ENCODE measurements at regions not wholly inside any gene's neighbourhood (a gene's known extent, or its start where the extent isn't known, plus 50 kb on each side); places are given as distances from the start of the nearest gene placed in this dataset.
"Not testable (repeated sequence)": the region's sequence is repeated elsewhere in the genome, so short reads cannot be mapped to it uniquely, and the experiment has no call there.

DNA sequence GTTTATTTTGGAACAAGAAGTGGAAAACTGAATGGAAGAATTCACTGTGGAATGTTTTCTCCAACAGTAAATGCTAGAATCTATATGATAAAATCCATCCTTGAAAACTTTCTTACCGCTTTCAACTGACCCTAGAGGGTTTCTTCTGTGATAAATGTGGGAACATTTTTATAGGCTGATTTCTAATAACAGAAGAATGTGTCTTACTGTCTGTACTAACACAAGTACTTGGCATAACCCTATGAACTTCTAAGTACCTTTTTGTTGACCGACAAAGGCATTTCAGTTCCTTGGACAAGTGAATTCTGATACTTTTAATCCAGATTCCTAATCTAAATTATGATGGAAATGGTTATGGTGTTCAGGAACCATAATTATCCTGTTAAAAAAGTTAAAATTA lies 1109.7 kb upstream of the FLRT2 start:
- DNase-seq: no peak

DNA sequence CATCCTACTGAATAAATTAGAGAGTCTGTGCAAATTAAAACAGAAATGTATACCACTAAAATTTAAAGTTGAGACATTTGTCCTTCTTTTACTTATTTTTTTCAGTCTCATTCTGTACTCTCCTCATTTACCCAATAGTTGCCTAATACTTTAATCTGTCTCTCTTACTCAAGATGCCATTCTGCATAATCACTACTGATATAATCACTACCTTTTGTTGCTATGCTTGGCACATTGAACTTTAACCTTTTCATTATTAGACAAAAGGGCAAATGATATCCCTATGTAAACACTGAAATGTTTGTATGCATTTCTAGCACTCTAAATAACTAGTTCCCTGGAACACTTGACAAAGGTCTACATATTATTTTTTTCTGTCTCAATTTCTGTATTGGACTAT lies 1108.3 kb upstream of the FLRT2 start:
- DNase-seq: no peak

DNA sequence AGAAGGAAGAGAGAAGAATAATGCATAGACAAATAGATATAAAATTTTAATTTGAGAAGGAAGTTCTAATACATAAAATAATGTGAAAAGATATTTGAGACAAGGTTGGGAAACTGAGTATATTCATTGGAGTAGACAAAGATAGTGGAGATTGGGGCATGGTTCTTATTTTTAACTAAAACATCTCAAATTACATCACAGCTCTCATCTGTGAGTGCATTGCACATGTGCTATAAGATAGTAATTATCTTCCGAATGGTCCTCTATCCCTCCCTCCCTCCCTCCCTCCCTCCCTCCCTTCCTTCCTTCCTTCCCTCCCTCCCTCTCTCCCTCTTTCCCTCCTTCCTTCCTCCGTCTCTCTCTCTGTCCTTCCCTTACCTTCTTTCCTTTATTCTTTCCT lies 1104.0 kb upstream of the FLRT2 start:
- DNase-seq: no peak

DNA sequence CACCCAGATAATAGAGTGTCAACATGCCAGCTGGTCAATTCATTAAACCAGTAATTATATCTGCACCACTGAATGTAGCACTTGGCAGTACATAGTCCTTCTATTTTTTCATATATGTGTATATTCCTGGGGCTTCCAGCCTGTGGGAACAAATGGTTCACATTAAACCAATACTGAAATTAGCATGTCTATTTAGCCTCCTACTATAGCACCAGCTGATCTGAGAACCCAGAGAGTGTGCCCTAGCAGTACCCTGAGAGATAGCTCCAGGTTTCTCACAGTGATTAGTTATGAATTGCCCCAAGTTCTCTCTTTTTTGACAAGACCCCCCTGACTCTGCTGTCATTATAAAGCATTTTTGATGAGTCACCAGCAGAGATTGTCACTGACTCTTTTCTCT lies 1097.3 kb upstream of the FLRT2 start:
- DNase-seq: no peak

DNA sequence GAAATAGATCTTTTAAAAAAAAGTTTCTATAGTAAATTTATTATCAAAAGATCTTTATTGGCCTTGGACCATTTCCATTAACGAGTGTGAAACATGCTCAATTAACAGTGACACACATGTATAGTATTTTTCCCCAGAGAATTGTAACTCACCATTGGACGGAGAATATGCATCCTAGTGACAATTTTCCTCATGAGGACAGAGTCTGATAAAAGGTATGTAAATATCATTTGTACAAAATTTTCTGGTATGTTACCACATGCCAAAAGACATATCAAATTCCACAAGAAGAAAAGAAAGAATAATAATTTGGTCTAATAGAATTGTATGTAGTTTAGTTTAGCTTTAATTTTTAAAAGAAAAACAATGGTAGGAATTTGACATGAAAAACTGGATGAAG lies 1096.0 kb upstream of the FLRT2 start:
- no peak for DNase-seq

DNA sequence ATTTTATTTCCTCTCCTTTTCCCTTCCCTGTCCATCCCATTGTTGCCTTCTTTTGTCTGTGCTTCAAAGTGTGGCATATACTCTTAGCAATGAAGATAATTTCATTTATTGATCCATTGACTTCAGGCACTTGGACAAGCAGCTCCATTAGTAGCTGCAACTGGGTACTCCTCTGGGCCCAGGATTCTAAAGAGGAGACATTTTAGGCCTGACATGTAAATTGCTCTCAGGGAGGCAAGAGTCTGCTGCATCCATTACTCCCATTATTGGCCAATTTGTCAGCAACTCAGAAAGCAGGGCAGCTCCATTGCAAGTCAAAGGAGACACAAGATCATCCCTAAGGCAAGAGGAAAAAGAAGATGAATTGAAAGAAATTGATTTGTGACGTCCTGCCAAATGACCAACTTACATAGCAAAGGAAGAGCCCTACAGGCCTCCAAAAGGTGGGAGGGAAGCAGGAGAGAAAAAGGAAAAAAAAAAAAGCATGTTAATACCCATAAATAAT lies 1094.1 kb upstream of the FLRT2 start:
- DNase-seq: no peak

DNA sequence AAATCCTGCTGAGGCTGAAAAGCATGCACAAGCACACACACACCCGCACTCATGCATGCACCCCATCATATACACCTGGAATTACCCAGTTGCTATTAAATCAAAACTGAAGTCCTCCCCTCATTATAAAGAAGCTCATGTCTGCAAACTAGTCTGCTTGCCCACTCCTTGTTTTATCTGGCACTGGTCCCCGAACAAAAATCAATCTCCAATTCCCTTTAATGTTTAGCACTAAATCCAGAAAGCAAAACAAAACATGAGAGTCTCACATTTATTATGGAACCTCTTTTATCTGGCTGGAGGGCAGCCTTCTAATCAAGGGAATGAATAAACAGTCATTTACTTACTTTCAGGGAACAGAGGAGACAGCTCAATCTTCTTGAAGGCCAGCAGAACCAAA lies 1093.4 kb upstream of the FLRT2 start:
- DNase-seq: no peak

DNA sequence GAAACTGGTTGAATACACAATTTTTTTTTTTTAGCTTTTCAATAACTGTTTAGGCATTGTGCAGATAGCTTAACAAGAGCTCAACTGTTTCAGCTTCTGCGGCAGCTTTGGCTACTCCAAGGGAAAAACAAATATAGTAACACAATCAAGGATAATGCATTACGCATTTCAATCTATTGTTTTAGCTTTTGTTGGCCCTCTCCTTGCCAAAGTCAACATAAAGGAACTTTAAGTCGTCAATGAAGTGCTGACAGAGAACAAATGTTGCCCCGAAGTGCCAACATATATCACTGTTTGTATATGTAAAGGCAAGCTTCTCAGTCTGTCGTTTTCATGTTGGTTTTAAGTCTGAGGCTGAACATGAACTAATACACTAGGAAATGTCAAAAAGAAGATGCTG lies 1087.4 kb upstream of the FLRT2 start:
- no peak for DNase-seq

DNA sequence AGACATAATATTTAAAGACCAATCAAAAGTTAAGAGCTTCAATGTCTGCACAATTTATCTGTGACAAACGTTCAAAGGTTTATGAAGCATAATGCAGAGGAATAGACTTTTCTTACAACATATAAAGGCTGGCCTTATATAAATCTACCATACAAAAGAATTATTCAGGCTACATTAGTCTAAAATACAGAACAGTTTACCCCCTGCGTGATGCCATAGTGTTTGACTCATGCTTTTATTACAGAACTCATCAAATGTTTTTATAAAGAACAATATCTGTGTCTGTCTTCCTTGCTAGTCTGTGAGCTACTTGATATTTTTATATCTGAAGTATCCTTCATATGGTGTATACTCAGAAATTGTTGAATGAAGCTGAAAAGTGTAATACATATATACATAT lies 1084.5 kb upstream of the FLRT2 start:
- no peak for DNase-seq

DNA sequence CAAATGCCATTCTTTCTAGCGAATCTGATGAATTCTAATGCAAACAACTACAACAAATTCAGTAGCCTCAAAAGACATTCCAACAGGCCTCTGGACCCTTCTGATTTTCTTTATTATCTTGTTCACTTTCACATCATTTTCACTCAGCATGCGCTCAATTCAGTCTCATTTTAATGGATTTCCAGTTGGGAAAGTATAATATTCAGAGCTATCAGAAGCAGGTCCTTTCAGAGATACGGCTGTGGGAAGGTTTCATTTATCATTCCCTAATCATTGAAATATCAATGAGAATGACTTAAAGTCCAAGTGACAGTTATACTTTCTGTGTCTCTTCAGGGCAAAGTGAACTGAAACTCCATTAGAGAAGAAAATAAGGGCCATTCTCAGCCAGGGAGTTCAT lies 1083.7 kb upstream of the FLRT2 start:
- no peak for DNase-seq

DNA sequence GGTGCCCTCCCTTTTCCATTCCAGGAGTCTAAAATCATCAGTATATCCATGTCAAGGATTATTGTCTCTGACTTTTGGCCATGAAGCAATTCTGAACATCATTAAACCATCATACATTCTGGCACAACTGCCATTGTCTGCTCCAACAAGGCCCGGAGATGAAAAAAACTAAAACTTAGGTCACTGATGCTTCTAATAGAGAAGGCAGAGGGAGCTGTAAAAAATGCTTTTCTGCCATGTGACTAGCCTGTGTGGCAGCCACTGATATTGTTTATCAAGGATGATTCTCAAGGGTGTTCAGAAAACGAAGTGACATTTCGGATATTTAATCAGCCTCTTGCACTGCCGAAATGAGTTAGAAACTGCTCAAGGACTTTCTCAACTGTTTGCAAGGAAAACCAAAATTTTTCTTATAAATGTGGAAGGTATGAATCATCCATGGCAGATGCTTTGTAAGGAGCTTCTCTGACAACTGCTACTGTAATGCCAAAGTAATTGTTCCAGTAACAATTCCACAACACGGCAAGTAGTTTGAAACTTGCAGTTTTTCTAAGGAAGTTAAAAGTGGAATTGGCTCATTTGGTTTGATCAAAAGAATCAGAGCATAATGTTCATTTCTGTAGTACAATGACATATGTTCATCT lies 1076.5 kb upstream of the FLRT2 start:
- no peak for DNase-seq

DNA sequence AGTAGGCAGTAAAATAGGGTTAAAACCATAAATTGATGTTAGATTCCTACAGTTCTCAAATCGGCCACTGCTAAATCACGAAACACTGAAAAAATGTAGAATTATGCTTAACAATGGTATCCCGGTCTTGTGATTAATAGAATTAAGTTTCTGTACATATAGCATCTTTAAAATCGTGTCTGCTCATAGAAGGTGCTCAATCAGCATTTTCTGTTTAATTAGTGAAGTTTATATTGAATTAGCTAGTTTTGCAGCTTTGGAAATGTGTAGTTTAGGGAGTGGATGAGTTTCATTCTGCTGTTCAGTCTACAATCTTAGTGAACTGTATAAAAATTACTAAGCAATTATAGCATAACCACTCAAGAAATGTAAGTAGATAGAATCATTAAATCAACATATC lies 1075.8 kb upstream of the FLRT2 start:
- DNase-seq: no peak

DNA sequence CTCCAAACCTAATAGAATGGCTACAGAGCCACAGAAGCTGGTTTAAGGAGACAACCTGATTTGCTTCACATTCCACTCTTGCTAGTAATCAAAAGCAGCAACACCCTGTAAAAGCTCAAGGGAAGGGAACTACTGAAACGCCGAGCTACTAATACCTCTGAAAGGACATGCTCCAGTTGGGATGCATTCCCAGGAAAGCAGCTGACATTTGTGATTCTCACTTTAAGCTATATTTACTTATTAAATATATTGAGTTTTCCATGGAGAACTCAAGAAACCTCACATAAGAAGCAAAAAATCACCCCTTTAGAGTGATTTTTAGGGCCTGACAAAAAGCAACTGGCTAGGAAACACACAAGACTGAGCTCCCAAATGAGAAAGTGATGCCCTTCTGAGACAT lies 1073.0 kb upstream of the FLRT2 start:
- no peak for DNase-seq

DNA sequence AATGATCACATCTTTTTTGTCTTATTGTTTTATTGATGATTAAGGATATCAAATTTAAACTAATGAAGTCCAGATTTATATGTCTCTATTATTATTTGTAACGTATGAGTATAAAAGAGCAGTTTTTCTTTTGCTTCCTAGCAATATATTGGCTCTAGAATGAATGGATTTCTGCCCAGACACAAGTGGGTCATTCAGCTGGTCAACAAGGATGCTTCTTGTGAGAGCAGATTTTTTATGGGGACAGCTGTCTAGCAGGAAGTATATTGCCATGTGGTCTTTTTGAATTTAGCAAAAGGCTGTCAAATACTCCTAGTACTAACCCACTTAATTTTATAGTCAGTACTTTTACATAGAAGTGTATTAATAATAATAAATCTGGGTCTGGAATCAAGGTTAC lies 1071.1 kb upstream of the FLRT2 start:
- DNase-seq: no peak

DNA sequence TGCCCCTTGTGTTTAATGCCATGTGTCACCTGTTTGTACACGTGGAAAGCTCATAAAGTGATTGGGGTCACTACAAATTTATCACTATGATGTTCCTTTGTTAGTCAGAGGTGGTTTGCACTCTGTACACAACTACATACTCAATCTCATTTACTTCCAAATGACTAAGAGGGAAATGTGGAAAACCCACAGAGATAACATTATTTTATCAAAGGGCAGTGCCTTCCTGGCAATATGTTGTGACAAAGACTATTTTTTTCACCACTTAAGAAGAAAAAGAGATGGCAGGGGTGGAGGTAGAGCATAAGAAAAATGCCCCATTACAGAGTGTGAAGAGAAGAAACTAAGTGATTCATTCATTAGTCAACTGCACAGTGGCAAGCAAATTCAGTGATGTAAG lies 1064.1 kb upstream of the FLRT2 start:
- DNase-seq: no peak

DNA sequence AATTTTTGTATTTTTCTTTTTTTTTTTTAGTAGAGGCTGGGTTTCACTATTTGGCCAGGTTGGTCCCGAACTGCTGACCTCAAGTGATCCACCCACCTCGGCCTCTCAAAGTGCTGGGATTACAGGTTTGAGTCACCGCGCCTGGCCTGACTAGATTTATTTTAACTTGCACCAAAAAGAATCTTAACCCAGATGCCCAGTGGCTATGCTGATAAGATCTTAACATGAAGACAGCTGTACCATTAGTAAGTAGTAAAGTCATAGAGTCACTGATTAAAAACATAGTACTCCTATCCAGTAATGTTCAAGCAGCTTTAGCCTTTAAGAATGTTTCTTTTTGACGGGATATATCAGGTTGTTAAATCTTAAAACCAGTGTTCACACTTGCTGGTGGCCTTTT lies 1061.8 kb upstream of the FLRT2 start:
- DNase-seq: no peak

DNA sequence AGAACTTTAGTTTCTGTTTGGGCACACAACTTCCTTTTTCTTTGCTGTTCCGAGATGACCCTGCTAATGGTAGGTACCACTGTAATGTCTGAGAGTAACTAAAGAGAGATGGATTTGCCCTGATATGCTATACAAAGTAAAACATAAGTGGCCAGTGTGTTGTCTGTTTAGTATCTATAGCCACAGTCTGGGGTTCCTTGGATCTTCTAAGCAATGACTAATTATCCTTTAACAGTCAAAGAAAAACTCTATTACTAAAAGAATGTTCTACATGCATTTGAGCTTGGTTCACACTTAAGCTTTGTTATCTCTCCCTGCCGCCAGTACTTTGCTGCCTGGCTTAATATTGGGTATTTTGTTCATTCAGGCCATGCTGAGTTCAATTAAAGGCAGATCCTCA lies 1051.9 kb upstream of the FLRT2 start:
- DNase-seq: no peak

DNA sequence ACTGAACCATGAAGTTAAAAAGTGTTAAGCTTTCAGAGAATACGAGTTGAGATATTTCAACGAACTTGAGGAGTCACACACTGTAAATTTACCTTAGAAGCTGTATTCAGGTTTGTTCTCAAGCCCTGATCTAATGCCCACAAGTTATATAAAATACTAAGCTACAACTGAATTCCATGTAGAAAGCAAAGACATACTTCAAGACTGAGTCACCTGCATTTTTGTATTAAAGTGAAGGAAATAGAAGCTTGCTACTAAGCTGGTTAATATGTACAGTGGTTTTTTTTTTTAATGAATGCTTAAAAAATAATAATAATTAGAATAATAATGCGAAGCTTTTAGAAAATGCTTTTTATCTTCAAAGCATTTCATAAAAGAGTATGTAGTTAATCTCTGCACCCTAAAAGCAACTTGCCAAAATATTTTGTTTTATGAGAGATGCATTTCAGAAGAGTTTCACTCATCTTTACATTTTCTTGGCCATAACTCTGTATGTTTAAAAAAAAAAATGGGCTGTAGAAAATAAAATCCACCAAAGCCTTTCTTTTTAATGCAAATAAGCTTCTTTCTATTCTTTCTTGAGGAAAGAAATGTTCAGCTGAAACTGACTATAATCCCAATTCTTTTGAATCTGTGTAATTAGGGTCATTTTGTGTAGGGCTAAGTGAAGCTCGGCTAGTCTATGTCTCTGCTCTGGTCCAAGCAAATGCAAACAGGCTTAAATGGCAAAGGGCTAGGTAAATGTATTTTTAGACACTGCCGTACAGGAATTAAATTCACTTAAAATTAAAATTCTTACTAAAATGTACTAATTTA lies 1047.5 kb upstream of the FLRT2 start:
- no peak for DNase-seq

DNA sequence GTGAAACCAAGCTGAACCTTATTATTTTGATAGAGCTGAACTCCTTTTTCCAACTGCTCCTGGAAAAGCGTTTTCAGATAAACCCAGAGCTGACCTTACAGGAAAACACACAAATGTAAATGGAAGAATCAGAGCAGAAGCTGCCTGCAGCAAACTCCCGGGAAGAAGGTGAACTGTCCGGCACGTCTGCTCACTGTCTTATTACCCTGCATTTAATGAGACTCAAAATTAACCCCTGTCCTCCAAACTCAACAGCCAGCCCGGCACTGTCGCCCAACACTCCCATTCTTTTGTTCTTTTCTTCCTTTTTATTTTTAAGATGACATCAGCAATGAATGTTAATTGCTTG lies 1046.9 kb upstream of the FLRT2 start:
- no peak for DNase-seq

DNA sequence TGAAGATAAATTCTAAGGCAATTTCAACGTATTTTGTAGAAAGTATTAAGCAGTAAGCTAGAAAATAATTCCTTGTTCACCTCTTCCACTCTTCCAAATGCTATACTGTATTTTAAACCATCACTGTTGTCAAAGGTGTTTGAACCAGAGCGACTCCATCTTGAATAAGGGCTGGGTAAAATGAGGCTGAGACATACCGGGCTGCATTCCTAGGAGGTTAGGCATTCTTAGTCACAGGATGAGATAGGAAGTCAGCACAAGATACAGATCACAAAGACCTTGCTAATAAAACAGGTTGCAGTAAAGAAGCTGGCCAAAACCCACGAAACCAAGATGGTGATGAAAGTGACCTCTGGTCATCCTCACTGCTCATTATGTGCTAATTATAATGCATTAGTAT lies 1045.7 kb upstream of the FLRT2 start:
- DNase-seq: not testable (repeated sequence)

DNA sequence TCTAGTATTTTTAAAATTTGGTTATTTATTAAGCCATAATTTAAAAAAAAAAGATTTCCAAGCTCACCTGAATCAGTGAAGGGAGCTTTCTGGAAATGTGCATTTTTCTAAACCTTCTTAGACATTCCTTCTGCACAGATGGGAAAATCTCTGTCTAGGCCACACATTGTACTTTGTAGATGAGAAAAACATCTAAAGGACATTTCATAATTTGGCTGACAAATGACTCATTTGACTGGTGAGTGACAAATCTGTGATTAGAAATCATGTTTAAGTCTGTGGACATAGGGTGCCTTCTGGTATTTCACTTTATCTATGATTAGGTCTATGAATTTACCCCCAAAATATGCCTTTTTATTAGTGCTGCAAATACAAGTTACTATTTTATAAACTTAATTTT lies 1044.9 kb upstream of the FLRT2 start:
- DNase-seq: no peak

DNA sequence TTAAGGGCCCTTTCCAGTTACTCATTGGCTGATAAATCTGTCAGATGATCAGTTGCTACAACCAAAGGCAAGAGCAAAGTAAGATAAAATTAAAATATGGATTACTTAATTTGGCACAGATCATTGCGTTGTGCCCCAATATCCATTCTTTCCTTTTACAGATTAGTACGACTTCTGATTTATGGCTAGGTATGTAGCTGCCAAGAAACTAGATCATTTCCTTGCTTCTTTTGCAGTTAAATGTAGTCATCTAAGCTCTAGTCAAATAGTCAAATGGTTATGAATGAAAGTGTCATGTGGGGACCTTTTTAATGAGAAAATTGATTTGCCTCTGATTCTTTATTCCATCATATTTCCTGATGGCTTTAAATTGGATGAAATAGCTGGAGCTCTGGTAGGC lies 1039.9 kb upstream of the FLRT2 start:
- no peak for DNase-seq

DNA sequence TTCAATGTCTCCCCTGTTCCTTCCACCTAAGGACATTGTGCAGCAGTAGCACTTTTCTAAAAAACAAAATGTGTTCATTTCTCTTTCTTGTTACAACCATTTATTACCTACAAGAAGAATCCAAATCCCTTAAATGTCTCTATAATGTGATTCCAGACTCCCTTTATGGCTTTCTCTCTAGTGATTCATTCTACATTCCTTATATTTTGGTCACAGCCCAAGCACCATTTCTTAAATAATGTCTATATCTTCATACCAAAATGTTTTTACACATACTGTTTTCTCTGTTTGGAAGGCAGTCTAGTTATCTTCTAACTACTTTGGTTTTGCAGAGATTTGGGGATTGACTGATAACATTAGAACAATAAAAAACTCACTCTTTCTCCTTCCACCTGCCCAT lies 1037.3 kb upstream of the FLRT2 start:
- no peak for DNase-seq

DNA sequence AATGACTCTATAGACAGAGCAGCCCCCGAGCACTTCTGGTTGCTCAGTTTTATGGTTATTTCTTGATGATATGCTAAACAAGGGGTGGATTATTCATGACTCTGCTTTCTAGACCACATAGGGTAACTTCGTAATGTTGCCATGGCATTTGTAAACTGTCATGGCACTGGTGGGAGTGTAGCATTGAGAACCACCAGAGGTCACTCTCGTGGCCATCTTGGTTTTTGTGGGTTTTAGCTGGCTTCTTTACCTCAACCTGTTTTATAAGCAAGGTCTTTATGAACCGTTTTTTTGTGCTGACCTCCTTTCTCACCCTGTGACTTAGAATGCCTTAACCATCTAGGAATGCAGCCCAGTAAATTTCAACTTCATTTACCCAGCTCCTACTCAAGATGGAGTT lies 1036.2 kb upstream of the FLRT2 start:
- DNase-seq: no peak

DNA sequence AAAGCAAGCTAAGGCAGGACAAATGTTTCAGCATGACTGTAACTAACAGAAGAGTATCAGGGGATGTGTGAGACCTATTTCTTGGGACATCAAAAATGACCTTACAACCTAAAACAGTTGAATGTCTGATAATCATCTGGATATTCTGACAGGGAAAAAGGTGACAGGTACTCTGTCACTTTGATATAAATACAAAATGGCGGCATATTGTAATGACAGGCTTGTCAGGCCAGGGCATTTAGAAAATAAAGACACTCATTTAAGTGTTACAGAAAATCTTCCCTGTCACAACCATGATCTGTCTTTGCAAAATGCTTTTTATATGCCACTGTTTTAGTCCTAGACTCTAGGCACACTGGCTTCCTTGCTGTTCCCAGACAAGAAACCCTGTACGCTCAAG lies 1033.3 kb upstream of the FLRT2 start:
- DNase-seq: no peak

Data from activated gamma-delta T cell (primary cell).